AG04449 (cell line): ENCODE measurements at regions not wholly inside any gene's neighbourhood (a gene's known extent, or its start where the extent isn't known, plus 50 kb on each side); places are given as distances from the start of the nearest gene placed in this dataset.

Experiments
- CTCF ChIA-PET: fragments of 350-600 bp; formaldehyde crosslinking; extraction: SDS; loops from one replicate; lab custom pipeline; 2021; ENCODE audit warnings: antibody characterized with exemption; lab: Yijun Ruan, JAX
- POLR2A ChIA-PET: fragments of 400-600, 350-600 bp; formaldehyde crosslinking; extraction: SDS; loops from one replicate; lab custom pipeline; 2020; ENCODE audit warnings: antibody characterized with exemption, inconsistent platforms; lab: Yijun Ruan, JAX
- DNase-seq: peaks from one replicate; pipeline ENCODE4 v3.0.0-alpha.2; 2010; ENCODE audit warnings: low read depth, low spot score
- H3K4me3 ChIP-seq: 2 replicates; pipeline ENCODE4 v1.5.1; 2011; ENCODE audit warnings: low read depth, mild to moderate bottlenecking, control low read depth, low read length
- TF ChIP-seq, protein P1 (sequence below): IDR thresholded peaks from one replicate; pipeline ENCODE4 v1.5.1; 2011; ENCODE audit warnings: mild to moderate bottlenecking, moderate library complexity, low read length, control low read depth, inconsistent platforms; ENCODE audit not compliant: insufficient read depth; ENCODE audit errors: missing control alignments

DNA sequence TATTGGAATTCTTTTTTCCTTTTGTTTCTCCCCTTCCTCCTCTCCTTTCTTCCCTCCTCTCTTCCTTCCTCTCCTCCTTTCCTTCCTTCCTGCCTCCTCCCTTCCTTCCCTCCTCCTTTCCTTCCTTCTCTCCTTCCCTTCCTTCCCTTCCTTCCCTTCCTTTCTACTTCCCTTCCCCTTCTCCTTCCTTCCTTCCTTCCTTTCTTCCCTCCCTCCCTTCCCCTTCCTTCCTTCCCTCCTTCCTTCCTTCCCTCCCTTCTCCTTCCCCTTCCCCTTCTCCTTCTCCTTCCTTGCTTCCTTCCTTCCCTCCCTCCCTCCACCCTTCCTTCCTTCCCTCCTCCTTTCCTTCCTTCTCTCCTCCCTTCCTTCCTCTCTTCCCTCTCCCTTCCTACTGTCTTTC lies 431.0 kb upstream of the MEIS1 start:
- ChIA-PET CTCF (interaction anchor here (0.7 kb wide), 1 partner anchor 12 kb away, joined by 3 read pairs; no protein-coding TSS in a partner anchor), POLR2A (no interaction called here)
- no peak for DNase-seq
- no peak overlapping the region for H3K4me3 ChIP-seq
- TF ChIP-seq, protein P1, sequence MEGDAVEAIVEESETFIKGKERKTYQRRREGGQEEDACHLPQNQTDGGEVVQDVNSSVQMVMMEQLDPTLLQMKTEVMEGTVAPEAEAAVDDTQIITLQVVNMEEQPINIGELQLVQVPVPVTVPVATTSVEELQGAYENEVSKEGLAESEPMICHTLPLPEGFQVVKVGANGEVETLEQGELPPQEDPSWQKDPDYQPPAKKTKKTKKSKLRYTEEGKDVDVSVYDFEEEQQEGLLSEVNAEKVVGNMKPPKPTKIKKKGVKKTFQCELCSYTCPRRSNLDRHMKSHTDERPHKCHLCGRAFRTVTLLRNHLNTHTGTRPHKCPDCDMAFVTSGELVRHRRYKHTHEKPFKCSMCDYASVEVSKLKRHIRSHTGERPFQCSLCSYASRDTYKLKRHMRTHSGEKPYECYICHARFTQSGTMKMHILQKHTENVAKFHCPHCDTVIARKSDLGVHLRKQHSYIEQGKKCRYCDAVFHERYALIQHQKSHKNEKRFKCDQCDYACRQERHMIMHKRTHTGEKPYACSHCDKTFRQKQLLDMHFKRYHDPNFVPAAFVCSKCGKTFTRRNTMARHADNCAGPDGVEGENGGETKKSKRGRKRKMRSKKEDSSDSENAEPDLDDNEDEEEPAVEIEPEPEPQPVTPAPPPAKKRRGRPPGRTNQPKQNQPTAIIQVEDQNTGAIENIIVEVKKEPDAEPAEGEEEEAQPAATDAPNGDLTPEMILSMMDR: no peak

DNA sequence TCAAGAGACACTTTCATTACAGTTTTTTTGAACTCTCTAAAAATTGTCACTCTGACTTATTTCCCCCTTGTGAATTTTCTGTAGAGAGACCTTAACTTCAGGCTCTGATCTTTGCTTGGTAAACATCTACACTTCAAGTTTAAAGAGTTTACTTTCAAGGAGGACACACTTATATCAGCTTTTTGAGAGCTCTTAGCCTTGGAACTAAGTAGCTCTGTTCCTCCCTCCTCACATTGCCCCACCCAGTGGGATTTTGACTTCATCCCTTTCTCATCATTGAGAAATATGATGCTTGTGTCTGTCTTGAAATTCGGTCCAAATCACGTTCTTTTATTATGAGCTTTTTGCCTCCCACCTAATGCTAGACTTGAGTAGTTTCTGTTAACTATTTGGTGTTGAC lies 433.4 kb upstream of the MEIS1 start:
- no peak overlapping the region for H3K4me3 ChIP-seq
- ChIA-PET CTCF (no interaction called here), POLR2A (no interaction called here)
- TF ChIP-seq, protein P1: no peak
- no peak for DNase-seq

DNA sequence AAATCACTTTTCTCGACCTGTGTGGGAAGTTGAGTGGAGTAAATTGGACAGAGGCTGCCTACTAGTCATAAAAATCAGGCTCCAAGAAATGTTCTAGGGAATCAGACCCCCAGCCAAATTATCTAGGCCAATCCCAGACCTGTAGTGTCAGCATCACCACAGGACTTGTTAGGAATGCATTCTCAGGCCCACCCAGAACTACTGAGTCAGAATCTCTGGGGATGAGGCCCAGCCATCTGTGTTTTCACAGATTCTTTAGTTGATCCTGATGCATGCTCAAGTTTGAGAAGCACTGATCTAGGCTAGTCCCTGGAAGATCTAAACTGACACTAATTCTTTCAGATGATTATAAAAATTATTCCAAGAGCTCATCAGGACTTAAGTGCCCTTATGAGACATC lies 434.0 kb upstream of the MEIS1 start:
- DNase-seq: no peak
- TF ChIP-seq, protein P1: no peak
- no peak overlapping the region for H3K4me3 ChIP-seq
- ChIA-PET POLR2A (no interaction called here), CTCF (no interaction called here)

DNA sequence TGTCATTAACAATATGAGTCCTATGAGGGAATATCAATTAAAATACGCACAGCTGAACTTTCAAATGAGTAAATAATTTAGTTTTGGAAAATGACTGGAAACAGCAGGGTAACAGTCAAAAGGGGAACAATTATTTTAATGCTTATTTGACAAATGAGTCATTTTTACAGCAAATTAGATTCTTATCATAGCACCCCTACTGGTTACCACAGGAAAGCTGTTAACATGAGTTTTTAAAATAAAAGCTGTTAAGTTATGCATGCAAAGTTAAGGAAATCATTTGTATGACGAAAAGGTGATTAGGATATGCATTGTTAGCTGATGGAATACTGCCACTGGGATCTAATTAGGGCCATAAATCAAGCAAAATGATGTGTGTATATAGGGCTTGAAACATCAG lies 435.1 kb upstream of the MEIS1 start:
- ChIA-PET POLR2A (no interaction called here), CTCF (no interaction called here)
- TF ChIP-seq, protein P1: no peak
- DNase-seq: no peak
- no peak overlapping the region for H3K4me3 ChIP-seq

DNA sequence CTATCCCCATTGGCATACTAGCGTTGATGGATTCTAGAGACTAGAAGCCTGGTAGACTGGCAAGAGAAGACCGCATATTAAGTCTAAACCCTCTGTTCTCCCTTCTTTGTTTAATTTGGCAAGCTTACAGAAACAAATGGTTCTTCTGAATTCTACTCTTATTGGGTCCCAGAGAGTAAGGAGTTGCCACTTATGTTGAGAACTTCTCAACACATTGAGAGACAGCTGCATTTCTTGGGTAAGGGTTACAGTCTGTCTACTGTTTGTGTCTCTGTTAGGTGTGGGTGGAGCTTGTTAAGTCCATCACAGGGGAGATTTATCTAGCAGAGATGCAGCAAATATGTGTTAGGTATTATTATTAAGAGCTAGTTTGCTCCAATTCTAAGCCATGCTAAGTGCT lies 435.8 kb upstream of the MEIS1 start:
- CTCF ChIA-PET: interaction anchor here (0.8 kb wide), 1 partner anchor 12 kb away, joined by 3 read pairs; no protein-coding TSS in a partner anchor
- TF ChIP-seq, protein P1: no peak
- DNase-seq: no peak
- no peak overlapping the region for H3K4me3 ChIP-seq
- POLR2A ChIA-PET: no interaction called here

DNA sequence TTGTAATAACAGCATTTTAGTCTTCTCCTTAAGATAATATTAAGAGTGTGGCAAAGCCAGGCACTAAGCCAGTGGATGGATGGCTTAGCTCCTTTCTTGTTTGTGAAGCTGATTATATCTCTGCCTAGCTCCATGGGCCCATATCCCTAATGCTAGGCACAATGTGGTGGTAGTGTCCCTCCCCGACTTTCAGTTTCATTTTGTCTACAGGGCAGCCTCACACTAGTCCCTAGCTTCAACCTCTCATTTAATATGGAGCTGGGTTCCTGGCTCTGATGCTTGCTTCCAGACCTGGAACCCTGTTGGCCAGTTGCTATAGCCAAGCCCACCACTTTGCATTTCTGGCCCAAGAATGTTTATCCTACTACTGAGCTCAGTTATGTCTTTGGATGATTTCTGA lies 437.0 kb upstream of the MEIS1 start:
- TF ChIP-seq, protein P1: no peak
- POLR2A ChIA-PET: no interaction called here
- CTCF ChIA-PET: no interaction called here
- no peak for DNase-seq
- no peak overlapping the region for H3K4me3 ChIP-seq

DNA sequence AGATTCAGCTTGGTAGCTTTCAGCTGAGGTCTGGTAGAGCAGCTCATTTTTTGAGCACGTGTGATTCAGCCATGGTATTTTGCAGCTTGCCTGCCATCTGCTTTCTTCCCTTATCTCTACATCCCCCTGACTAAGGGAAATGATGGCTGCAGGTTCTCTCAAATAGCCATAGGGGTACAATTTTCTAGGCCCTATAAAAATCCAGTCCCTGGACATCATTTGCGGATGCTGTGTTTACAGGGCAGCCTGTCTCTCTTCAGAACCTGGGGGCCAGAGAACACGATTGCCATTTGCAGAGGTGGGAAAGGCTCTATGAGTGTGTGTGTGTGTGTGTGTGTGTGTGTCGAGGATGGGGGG lies 442.7 kb upstream of the MEIS1 start:
- no peak for DNase-seq
- POLR2A ChIA-PET: no interaction called here
- no peak overlapping the region for H3K4me3 ChIP-seq
- TF ChIP-seq, protein P1: no peak
- CTCF ChIA-PET: no interaction called here
